SK-N-MC (cell line): ENCODE measurements at regions not wholly inside any gene's neighbourhood (a gene's known extent, or its start where the extent isn't known, plus 50 kb on each side); places are given as distances from the start of the nearest gene placed in this dataset.

Experiments
- EZH2 ChIP-seq: fragments of 200-600 bp; sonication (generic); IDR thresholded peaks from one replicate; pipeline ENCODE4 v1.6.1; 2017; ENCODE audit warnings: antibody characterized with exemption
- FOXP2 ChIP-seq: optimal IDR thresholded peaks from 2 replicates; pipeline ENCODE3; 2011; ENCODE audit warnings: mild to moderate bottlenecking, moderate library complexity; ENCODE audit not compliant: insufficient read depth; ENCODE audit errors: extremely low read length, control extremely low read depth
- POLR2AphosphoS5 ChIP-seq: IDR thresholded peaks from 2 replicates; pipeline ENCODE4 v1.6.1; 2012; ENCODE audit warnings: mild to moderate bottlenecking, low read depth, low read length, borderline replicate concordance

DNA sequence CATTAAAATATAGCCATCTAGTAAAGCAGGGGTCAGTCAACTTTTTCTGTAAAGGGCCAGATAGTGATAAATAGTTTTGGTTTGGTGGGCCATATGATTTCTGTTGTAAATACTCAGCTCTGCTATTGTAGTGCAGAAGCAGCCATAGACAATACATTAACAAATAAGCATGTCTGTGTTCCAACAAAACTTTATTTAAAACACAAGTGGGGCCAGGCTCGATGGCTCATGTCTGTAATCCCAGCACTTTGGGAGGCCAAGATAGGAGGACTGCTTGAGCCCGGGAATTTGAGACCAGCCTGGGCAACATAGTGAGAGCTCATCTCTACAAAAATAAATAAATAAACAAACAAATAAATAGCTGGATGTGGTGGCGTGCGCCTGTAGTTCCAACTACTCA is 60.8 kb upstream of the TANC2 start:
- TF ChIP-seq POLR2AphosphoS5 (no peak), EZH2 (no peak), FOXP2 (no peak)
